ENCODE measurements at regions not wholly inside any gene's neighbourhood (a gene's known extent, or its start where the extent isn't known, plus 50 kb on each side); places are given as distances from the start of the nearest gene placed in this dataset.
A peak's percentile ranks its signal among the peaks of the same experiment; 100 is the strongest.

DNA sequence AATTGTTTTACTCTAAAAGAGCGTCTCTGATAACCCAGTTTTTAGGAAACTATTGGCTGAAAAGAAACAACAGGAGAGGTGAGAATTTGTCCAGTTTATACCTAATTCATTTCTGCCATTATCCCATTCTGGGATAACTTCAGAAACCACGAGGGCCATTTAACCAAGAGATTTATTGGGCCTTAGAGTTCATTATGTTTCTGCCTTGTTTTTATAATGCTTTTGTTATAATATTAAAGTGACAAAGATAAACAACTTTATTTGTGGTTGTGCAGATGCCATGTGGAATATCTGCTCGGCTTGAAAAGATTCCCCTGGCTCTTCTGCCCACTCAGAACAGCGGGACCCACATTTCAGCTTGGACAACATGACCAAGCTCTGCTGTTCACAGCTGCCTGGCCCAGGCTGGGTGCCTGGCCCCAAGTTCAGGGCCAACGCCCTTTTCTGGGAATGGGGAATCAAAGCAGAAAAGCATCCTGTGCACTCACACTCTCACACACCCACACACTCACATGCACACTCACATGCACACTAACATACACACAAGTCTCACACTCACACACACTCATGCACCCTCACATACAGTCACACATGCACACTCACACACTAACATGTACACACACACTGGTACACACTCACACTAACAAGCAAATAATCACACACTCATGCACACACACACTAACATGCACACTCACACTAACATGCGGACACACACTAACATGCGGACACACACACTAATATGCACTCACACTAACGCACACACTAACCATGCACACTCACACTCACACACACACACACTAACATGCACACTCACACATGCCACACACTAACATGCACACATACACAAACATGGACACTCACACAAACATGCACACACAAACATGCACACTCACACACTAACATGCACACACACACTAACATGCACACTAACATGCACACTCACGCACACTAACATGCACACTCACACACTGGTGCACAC lies 86.7 kb upstream of the NEDD9 start:
- TF ChIP-seq ESRRG (CRISPR knock-in tag; IDR thresholded peaks at IDR 0.05) (no peak), GLIS3 (CRISPR knock-in tag; IDR thresholded peaks at IDR 0.05) (no peak), SNAI2 (CRISPR knock-in tag; IDR thresholded peaks at IDR 0.05) (no peak), TOX (CRISPR knock-in tag; IDR thresholded peaks at IDR 0.05; ENCODE audit: borderline replicate concordance) (no peak), ZFP3 (CRISPR knock-in tag; IDR thresholded peaks at IDR 0.05) (no peak), ZFP30 (CRISPR knock-in tag; IDR thresholded peaks at IDR 0.05) (no peak), CSDC2 (CRISPR knock-in tag; IDR thresholded peaks at IDR 0.05) (no peak), ZNF565 (CRISPR knock-in tag; conservative IDR thresholded peaks at IDR 0.05; ENCODE audit: low read depth) (no peak), BACH2 (CRISPR knock-in tag; IDR thresholded peaks at IDR 0.05; ENCODE audit: borderline replicate concordance) (no peak), ARNTL (CRISPR knock-in tag; IDR thresholded peaks at IDR 0.05; ENCODE audit: borderline replicate concordance, low read depth) (no peak), OSR1 (CRISPR knock-in tag; IDR thresholded peaks at IDR 0.05) (no peak), ZNF8 (CRISPR knock-in tag; IDR thresholded peaks at IDR 0.05) (no peak)
- TF ChIP-seq, protein P1, sequence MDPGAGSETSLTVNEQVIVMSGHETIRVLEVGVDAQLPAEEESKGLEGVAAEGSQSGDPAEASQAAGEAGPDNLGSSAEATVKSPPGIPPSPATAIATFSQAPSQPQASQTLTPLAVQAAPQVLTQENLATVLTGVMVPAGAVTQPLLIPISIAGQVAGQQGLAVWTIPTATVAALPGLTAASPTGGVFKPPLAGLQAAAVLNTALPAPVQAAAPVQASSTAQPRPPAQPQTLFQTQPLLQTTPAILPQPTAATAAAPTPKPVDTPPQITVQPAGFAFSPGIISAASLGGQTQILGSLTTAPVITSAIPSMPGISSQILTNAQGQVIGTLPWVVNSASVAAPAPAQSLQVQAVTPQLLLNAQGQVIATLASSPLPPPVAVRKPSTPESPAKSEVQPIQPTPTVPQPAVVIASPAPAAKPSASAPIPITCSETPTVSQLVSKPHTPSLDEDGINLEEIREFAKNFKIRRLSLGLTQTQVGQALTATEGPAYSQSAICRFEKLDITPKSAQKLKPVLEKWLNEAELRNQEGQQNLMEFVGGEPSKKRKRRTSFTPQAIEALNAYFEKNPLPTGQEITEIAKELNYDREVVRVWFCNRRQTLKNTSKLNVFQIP (CRISPR knock-in tag; IDR thresholded peaks at IDR 0.05; ENCODE audit: borderline replicate concordance, low read depth), result no peak
- TF ChIP-seq, protein P2, sequence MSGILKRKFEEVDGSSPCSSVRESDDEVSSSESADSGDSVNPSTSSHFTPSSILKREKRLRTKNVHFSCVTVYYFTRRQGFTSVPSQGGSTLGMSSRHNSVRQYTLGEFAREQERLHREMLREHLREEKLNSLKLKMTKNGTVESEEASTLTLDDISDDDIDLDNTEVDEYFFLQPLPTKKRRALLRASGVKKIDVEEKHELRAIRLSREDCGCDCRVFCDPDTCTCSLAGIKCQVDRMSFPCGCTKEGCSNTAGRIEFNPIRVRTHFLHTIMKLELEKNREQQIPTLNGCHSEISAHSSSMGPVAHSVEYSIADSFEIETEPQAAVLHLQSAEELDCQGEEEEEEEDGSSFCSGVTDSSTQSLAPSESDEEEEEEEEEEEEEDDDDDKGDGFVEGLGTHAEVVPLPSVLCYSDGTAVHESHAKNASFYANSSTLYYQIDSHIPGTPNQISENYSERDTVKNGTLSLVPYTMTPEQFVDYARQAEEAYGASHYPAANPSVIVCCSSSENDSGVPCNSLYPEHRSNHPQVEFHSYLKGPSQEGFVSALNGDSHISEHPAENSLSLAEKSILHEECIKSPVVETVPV (CRISPR knock-in tag; IDR thresholded peaks at IDR 0.05), result no peak
- no peak for ATAC-seq

DNA sequence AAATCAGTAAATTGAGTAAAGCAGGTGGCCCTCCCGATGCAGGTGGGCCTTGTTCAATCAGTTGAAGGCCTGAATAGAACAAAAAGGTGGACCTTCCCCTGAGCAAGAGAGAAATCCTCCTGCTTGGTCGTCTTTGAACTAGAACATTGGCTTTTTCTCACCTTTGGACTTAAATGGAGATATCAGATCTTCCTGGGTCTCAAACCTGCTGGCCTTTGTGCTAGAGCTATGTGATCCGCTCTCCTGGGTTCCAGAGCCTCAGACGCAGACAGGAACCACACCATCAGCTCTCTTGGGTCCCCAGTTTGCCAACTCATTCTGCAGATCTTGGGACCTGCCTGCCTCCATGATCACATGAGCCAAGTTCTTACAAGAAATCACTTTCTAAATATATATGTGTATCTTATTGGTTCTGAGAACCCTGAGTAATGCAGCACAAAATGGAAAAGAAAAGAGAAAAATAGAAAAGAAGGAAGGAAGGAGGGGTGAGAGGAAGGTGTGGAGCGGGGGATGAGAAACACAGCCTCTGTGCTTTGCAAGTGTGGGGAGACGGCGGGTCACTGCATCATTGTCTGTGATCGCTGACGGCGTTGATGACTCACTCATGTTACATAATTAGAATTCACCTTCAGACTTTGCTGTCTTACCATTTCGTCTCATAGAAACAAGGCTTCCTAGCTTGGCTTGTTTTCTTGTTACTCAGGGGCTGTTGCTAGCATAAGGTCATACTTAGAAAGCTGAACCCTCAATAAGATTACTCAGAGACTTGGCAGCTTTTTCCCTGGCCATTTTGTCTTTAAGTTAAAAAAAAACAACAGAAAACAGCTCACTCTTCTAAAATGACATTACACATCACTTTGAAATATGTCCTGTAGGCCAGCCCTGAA lies 85.7 kb upstream of the NEDD9 start:
- ATAC-seq, result peak; percentile 86
- no peak for TF ChIP-seq PPARA (CRISPR knock-in tag; IDR thresholded peaks at IDR 0.05; ENCODE audit: borderline replicate concordance)
- 0 out of 2 replicates have a peak, but pooled peaks have one; percentile 44 for TF ChIP-seq ZC3H10 (CRISPR knock-in tag; IDR thresholded peaks at IDR 0.05)
- TF ChIP-seq BACH2 (CRISPR knock-in tag; IDR thresholded peaks at IDR 0.05; ENCODE audit: borderline replicate concordance), result no peak
- no peak for TF ChIP-seq ZNF70 (CRISPR knock-in tag; IDR thresholded peaks at IDR 0.05)
- peak; percentile 56; the same call in 1 of the 2 replicates for TF ChIP-seq ISL1 (CRISPR knock-in tag; IDR thresholded peaks at IDR 0.05)
- TF ChIP-seq TOX (CRISPR knock-in tag; IDR thresholded peaks at IDR 0.05; ENCODE audit: borderline replicate concordance), result peak; percentile 63; the same call in 1 of the 2 replicates

DNA sequence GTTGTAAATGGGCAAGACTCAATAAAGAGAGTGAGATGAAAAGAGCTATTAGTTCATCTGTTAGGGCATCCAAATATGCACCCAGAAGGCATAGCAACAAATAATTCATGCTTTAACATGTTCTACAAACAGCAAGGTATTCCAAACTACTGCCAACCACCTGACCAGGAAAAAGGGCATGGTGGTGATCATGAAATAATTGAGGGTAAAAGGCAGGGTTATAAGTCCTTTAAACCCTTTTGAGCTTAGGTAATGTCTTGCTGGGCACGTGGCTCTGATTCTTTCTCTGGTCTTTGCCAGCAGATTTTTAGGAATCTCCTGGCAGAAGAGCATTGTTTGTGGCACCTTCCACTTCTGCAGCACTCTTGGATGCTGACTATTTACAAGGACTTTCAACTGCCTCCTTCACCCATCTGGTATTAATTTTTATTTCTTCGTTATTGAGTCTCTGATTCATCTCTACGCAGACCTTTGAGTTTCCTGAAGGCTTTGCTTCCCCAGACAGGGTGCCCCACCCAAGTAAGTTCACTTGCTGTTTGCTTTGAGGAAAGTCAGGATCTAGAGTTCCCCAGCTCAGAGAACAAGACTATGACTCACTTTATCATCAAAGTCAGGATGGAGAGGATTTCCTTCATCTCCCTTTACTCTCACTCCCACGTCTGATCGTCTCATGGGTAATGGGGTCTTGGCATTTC lies 83.4 kb upstream of the NEDD9 start:
- peak; percentile 73 for ATAC-seq
- TF ChIP-seq GLIS3 (CRISPR knock-in tag; IDR thresholded peaks at IDR 0.05) (no peak), ZFP3 (CRISPR knock-in tag; IDR thresholded peaks at IDR 0.05) (no peak), TCF4 (CRISPR knock-in tag; IDR thresholded peaks at IDR 0.05; ENCODE audit: borderline replicate concordance) (no peak), ESRRG (CRISPR knock-in tag; IDR thresholded peaks at IDR 0.05) (no peak), PPARA (CRISPR knock-in tag; IDR thresholded peaks at IDR 0.05; ENCODE audit: borderline replicate concordance) (no peak), BACH2 (CRISPR knock-in tag; IDR thresholded peaks at IDR 0.05; ENCODE audit: borderline replicate concordance) (no peak), TOX (CRISPR knock-in tag; IDR thresholded peaks at IDR 0.05; ENCODE audit: borderline replicate concordance) (no peak), ARNTL (CRISPR knock-in tag; IDR thresholded peaks at IDR 0.05; ENCODE audit: borderline replicate concordance, low read depth) (no peak), ZNF565 (CRISPR knock-in tag; conservative IDR thresholded peaks at IDR 0.05; ENCODE audit: low read depth) (no peak)
- TF ChIP-seq, protein P1 (CRISPR knock-in tag; IDR thresholded peaks at IDR 0.05; ENCODE audit: borderline replicate concordance, low read depth), result no peak
- TF ChIP-seq, protein P3, sequence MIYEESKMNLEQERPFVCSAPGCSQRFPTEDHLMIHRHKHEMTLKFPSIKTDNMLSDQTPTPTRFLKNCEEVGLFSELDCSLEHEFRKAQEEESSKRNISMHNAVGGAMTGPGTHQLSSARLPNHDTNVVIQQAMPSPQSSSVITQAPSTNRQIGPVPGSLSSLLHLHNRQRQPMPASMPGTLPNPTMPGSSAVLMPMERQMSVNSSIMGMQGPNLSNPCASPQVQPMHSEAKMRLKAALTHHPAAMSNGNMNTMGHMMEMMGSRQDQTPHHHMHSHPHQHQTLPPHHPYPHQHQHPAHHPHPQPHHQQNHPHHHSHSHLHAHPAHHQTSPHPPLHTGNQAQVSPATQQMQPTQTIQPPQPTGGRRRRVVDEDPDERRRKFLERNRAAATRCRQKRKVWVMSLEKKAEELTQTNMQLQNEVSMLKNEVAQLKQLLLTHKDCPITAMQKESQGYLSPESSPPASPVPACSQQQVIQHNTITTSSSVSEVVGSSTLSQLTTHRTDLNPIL (CRISPR knock-in tag; IDR thresholded peaks at IDR 0.05; ENCODE audit: low read depth), result no peak
